Neural cell (in vitro differentiated cells): ENCODE measurements at regions not wholly inside any gene's neighbourhood (a gene's known extent, or its start where the extent isn't known, plus 50 kb on each side); places are given as distances from the start of the nearest gene placed in this dataset.

Source experiments
- H2AFZ ChIP-seq: fragments of 200-600, 300-800 bp; sonication (generic), shearing (Covaris generic); 2 replicates; pipeline ENCODE4 v1.6.0; 2014; ENCODE audit warnings: low read depth, mild to moderate bottlenecking, antibody characterized with exemption, low read length, moderate library complexity
- H3F3A ChIP-seq: fragments of 200-600 bp; shearing (Covaris generic); 2 replicates; pipeline ENCODE4 v1.6.1; 2016; ENCODE audit warnings: mild to moderate bottlenecking, moderate library complexity, mixed read lengths, antibody characterized with exemption, low read length; ENCODE audit not compliant: insufficient read depth, poor library complexity, severe bottlenecking
- H3K27ac ChIP-seq: fragments of 200-600, 300-800 bp; sonication (generic), shearing (Covaris generic); 2 replicates; pipeline ENCODE4 v1.5.1; 2014; ENCODE audit warnings: mild to moderate bottlenecking, low read length, moderate library complexity
- H3K27me3 ChIP-seq: fragments of 300-800, 200-600 bp; sonication (generic), shearing (Covaris generic); 2 replicates; pipeline ENCODE4 v1.6.0; 2014; ENCODE audit warnings: mild to moderate bottlenecking, low read depth, low read length, moderate library complexity; ENCODE audit not compliant: insufficient read depth
- H3K36me3 ChIP-seq: fragments of 300-800, 200-600 bp; sonication (generic), shearing (Covaris generic); 2 replicates; pipeline ENCODE4 v1.5.1; 2014; ENCODE audit warnings: mild to moderate bottlenecking, antibody characterized with exemption, low read length, moderate library complexity; ENCODE audit not compliant: insufficient read depth
- H3K4me2 ChIP-seq: fragments of 300-800, 200-600 bp; sonication (generic), shearing (Covaris generic); 2 replicates; pipeline ENCODE4 v1.6.0; 2014; ENCODE audit warnings: mild to moderate bottlenecking, low read length
- H3K4me3 ChIP-seq: fragments of 300-800, 200-600 bp; sonication (generic), shearing (Covaris generic); 2 replicates; pipeline ENCODE4 v1.5.1; 2014; ENCODE audit warnings: mild to moderate bottlenecking, low read length, moderate library complexity
- H3K79me2 ChIP-seq: fragments of 200-600 bp; shearing (Covaris generic); replicated peaks from 2 replicates; pipeline ENCODE4 v1.6.0; 2014; ENCODE audit warnings: mild to moderate bottlenecking, low read length, moderate library complexity; ENCODE audit not compliant: insufficient read depth
- H3K9ac ChIP-seq: fragments of 300-800, 200-600 bp; sonication (generic), shearing (Covaris generic); 2 replicates; pipeline ENCODE4 v1.6.1; 2016; ENCODE audit warnings: mild to moderate bottlenecking, low read length, mixed read lengths
- H3K9me2 ChIP-seq: fragments of 200-600 bp; shearing (Covaris generic); 2 replicates; pipeline ENCODE4 v1.6.1; 2016; ENCODE audit warnings: mild to moderate bottlenecking, low read length, mixed read lengths; ENCODE audit not compliant: insufficient read depth
- H3K9me3 ChIP-seq: fragments of 200-600, 300-800 bp; sonication (generic), shearing (Covaris generic); 2 replicates; pipeline ENCODE4 v1.6.1; 2016; ENCODE audit warnings: mild to moderate bottlenecking, mixed run types, low read length, moderate library complexity, mixed read lengths
- H4K20me1 ChIP-seq: fragments of 200-600 bp; shearing (Covaris generic); 2 replicates; pipeline ENCODE4 v1.6.1; 2016; ENCODE audit warnings: mild to moderate bottlenecking, mixed run types; ENCODE audit not compliant: insufficient read depth
- EP300 ChIP-seq: fragments of 450-650 bp; conservative IDR thresholded peaks from 2 replicates; pipeline ENCODE4 v1.6.1; 2014; ENCODE audit warnings: antibody characterized with exemption, mild to moderate bottlenecking, moderate library complexity; ENCODE audit not compliant: poor library complexity, severe bottlenecking
- EZH2 ChIP-seq: fragments of 200-600, 300-800 bp; shearing (Covaris generic), sonication (generic); IDR thresholded peaks from 2 replicates; pipeline ENCODE4 v1.6.1; 2014; ENCODE audit warnings: antibody characterized with exemption, low read length, borderline replicate concordance, mild to moderate bottlenecking; ENCODE audit not compliant: insufficient read depth, poor library complexity, severe bottlenecking
- MXI1 ChIP-seq: fragments of 450-650 bp; conservative IDR thresholded peaks from 2 replicates; pipeline ENCODE4 v1.6.1; 2014; ENCODE audit warnings: antibody characterized with exemption, mild to moderate bottlenecking; ENCODE audit not compliant: poor library complexity, severe bottlenecking
- POLR2AphosphoS5 ChIP-seq: IDR thresholded peaks from 2 replicates; pipeline ENCODE4 v1.6.1; 2012
- RAD21 ChIP-seq: fragments of 450-650 bp; conservative IDR thresholded peaks from 2 replicates; pipeline ENCODE4 v1.6.1; 2014; ENCODE audit warnings: antibody characterized with exemption, mild to moderate bottlenecking, moderate library complexity
- REST ChIP-seq: IDR thresholded peaks from 2 replicates; pipeline ENCODE4 v1.6.1; 2012; ENCODE audit warnings: borderline replicate concordance
- SMC3 ChIP-seq: fragments of 450-650 bp; conservative IDR thresholded peaks from 2 replicates; pipeline ENCODE4 v1.6.1; 2014; ENCODE audit warnings: antibody characterized with exemption, mild to moderate bottlenecking, moderate library complexity; ENCODE audit not compliant: poor library complexity
- TAF1 ChIP-seq: IDR thresholded peaks from 2 replicates; pipeline ENCODE4 v1.6.1; 2012; ENCODE audit warnings: low read depth
- TF ChIP-seq, protein P1 (sequence below): fragments of 450-650 bp; IDR thresholded peaks from 2 replicates; pipeline ENCODE4 v1.5.1; 2014; ENCODE audit warnings: antibody characterized with exemption, mild to moderate bottlenecking, moderate library complexity; ENCODE audit not compliant: poor library complexity, severe bottlenecking

GRCh38 chr4:144574000-144574399 is 72.0 kb upstream of the HHIP start:
- Histone ChIP-seq H3K9me2 (no peaks in the 10 kb centered on the region), H3K27ac (no peak overlapping the region), H3F3A (no peaks in the 10 kb centered on the region), H4K20me1 (no peaks in the 10 kb centered on the region), H3K79me2 (no peaks in the 10 kb centered on the region), H3K4me2 (no peak overlapping the region), H3K27me3 (no peaks in the 10 kb centered on the region), H3K9me3 (no peaks in the 10 kb centered on the region), H3K9ac (no peak overlapping the region), H3K36me3 (no peaks in the 10 kb centered on the region), H3K4me3 (no peak overlapping the region), H2AFZ (no peak overlapping the region)
- TF ChIP-seq, protein P1, sequence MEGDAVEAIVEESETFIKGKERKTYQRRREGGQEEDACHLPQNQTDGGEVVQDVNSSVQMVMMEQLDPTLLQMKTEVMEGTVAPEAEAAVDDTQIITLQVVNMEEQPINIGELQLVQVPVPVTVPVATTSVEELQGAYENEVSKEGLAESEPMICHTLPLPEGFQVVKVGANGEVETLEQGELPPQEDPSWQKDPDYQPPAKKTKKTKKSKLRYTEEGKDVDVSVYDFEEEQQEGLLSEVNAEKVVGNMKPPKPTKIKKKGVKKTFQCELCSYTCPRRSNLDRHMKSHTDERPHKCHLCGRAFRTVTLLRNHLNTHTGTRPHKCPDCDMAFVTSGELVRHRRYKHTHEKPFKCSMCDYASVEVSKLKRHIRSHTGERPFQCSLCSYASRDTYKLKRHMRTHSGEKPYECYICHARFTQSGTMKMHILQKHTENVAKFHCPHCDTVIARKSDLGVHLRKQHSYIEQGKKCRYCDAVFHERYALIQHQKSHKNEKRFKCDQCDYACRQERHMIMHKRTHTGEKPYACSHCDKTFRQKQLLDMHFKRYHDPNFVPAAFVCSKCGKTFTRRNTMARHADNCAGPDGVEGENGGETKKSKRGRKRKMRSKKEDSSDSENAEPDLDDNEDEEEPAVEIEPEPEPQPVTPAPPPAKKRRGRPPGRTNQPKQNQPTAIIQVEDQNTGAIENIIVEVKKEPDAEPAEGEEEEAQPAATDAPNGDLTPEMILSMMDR, result no peak
- TF ChIP-seq RAD21, result no peak
- TF ChIP-seq REST, result no peak
- TF ChIP-seq MXI1, result no peak
- no peak for TF ChIP-seq EZH2
- no peak for TF ChIP-seq TAF1
- TF ChIP-seq EP300, result no peak
- TF ChIP-seq SMC3, result no peak
- no peak for TF ChIP-seq POLR2AphosphoS5

- no peaks in the 10 kb centered on the region for H4K20me1 ChIP-seq
- H3K4me2 ChIP-seq, result no peak overlapping the region
- no peaks in the 10 kb centered on the region for H3K9me2 ChIP-seq
Observed at GRCh38 chr4:144574509-144574908, 71.4 kb upstream of the HHIP start.

More at GRCh38 chr4:144574509-144574908, 71.4 kb upstream of the HHIP start:
- Histone ChIP-seq H3K4me3 (no peak overlapping the region), H2AFZ (no peak overlapping the region), H3K27ac (no peak overlapping the region), H3F3A (no peaks in the 10 kb centered on the region), H3K9me3 (no peaks in the 10 kb centered on the region), H3K36me3 (no peaks in the 10 kb centered on the region), H3K27me3 (no peaks in the 10 kb centered on the region), H3K9ac (no peak overlapping the region), H3K79me2 (no peaks in the 10 kb centered on the region)
- TF ChIP-seq REST, result no peak
- no peak for TF ChIP-seq POLR2AphosphoS5
- TF ChIP-seq RAD21, result no peak
- no peak for TF ChIP-seq TAF1
- no peak for TF ChIP-seq SMC3
- no peak for TF ChIP-seq EZH2
- TF ChIP-seq EP300, result no peak
- TF ChIP-seq, protein P1, result no peak
- no peak for TF ChIP-seq MXI1
